ENCODE measurements at regions not wholly inside any gene's neighbourhood (a gene's known extent, or its start where the extent isn't known, plus 50 kb on each side); places are given as distances from the start of the nearest gene placed in this dataset.

DNA sequence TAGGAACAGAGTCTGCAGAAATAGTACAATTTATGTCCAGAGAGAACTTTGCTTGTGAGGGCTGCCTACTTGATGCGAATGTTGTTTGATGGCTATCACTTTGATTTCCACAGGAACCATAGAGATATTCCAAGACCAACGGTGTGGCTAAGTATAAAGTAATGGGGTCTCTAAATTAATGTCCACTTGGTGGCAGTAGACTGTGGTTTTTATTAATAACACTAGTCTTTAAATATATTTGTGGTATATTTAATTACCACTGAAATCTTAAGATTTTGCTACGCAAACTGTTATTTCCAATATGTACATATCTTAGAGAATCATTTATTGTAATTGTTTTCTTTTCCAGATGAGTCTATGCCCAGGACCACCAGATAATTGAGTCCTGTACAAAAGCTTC is 647.9 kb downstream of the PLA2G4A start:
- no peaks in the 10 kb centered on the region for H3K27me3 ChIP-seq
- H3K4me2 ChIP-seq = no peak overlapping the region
- TF ChIP-seq Cebpa-rat (IDR thresholded peaks at IDR 0.05) = no peak
- H3K36me3 ChIP-seq = no peaks in the 10 kb centered on the region
- no peak overlapping the region for H3K27ac ChIP-seq
- no peaks in the 10 kb centered on the region for H4K20me1 ChIP-seq
- H3K9me3 ChIP-seq = no peaks in the 10 kb centered on the region
- no peak overlapping the region for H3K4me3 ChIP-seq
- no peaks in the 10 kb centered on the region for H3K4me1 ChIP-seq
- H3K9ac ChIP-seq = no peak overlapping the region

DNA sequence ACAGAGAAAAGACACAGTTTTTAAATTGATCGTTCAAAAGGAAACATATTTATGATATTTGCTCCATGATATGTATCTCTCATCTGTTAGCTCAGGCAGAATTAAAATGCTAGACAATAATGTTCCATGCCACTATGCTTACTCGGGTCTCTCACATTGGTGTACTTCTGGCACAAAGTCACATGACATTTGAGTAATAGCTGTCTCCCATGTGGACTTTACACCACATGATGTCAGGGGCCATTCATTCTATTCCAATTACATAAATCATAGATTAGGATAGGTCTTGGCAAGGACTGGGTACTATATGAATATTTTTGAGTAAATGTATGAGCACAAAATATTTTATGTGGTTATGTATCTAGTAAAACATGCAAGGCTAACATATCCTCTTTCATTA is 648.4 kb downstream of the PLA2G4A start:
- Histone ChIP-seq H3K4me2 (no peak overlapping the region), H4K20me1 (no peaks in the 10 kb centered on the region), H3K9ac (no peak overlapping the region), H3K27ac (no peak overlapping the region), H3K4me3 (no peak overlapping the region), H3K9me3 (no peaks in the 10 kb centered on the region), H3K27me3 (no peaks in the 10 kb centered on the region), H3K4me1 (no peaks in the 10 kb centered on the region), H3K36me3 (no peaks in the 10 kb centered on the region)
- TF ChIP-seq Cebpa-rat (IDR thresholded peaks at IDR 0.05) = no peak

DNA sequence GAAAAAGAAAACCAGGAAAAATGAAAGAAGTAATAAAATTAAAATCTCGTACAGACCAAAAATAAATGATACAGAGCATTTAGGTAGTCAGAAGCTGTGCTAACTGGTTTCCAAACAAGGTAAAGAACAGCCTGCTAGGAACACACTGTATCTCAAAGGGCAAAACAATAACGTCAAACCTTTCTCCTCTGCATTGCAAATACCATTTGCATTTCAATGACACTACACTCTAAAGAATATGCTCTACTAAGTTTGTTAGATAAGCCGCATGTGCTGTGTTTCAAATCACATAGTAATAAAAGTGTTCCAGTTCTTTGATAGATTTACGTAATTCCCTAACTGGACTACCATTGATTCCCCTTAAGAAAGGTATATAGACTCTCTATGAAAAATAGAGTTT is 648.8 kb downstream of the PLA2G4A start:
- Histone ChIP-seq H3K4me3 (no peak overlapping the region), H3K9ac (no peak overlapping the region), H3K9me3 (no peaks in the 10 kb centered on the region), H3K27me3 (no peaks in the 10 kb centered on the region), H3K4me2 (no peak overlapping the region), H4K20me1 (no peaks in the 10 kb centered on the region), H3K27ac (no peak overlapping the region), H3K36me3 (no peaks in the 10 kb centered on the region), H3K4me1 (no peaks in the 10 kb centered on the region)
- no peak for TF ChIP-seq Cebpa-rat (IDR thresholded peaks at IDR 0.05)

DNA sequence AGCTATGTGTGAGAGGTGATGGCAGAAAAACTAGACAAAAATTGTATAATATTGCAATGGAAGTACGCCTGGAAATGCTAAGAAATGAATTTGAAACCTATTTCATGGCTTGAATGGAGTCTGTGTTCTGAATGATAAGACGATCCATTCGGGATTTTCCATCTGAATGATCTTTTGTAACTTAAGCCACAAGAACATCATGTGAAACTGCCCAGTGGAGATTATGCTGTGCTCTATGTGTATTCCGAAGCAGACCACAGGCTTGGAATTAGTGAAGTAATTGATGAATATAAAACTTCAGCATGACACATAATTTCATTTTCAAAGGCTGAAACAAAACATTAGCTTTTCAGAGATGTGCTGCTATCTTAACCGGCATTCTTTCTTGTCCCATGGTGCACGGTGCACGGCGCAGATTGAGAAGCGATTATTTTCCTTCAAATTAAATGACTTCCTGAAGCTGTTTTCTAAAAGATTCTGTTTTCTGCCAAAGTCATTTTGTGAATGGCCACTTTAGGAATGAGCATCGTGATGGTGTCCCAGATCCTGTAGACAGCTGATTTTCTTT is 652.9 kb downstream of the PLA2G4A start:
- Histone ChIP-seq H3K4me3 (no peak overlapping the region), H4K20me1 (no peaks in the 10 kb centered on the region), H3K27ac (no peak overlapping the region), H3K27me3 (no peaks in the 10 kb centered on the region), H3K9me3 (no peaks in the 10 kb centered on the region), H3K4me1 (no peaks in the 10 kb centered on the region), H3K9ac (no peak overlapping the region), H3K4me2 (no peak overlapping the region), H3K36me3 (no peaks in the 10 kb centered on the region)
- TF ChIP-seq Cebpa-rat (IDR thresholded peaks at IDR 0.05) = no peak

DNA sequence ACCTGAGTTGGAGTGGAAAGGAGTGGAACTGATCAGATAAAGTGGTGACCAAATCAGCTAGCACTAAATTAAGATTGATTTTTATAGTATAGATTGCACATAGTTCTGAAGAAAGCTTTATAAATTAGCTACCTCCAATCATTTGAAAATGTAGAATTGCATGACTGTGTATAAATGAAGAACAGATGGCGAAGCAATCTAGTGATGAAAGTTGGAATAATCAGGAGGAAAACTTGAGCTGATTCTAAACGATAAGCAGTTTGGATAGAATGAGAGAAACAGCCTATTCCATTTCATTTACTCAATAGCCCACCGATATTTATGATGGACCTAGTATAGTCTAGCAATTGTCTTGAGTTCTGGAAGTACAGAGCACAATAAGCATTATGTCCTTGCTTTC is 661.5 kb downstream of the PLA2G4A start:
- Histone ChIP-seq H3K4me2 (no peak overlapping the region), H3K27ac (no peak overlapping the region)
- TF ChIP-seq Cebpa-rat (IDR thresholded peaks at IDR 0.05) = no peak

DNA sequence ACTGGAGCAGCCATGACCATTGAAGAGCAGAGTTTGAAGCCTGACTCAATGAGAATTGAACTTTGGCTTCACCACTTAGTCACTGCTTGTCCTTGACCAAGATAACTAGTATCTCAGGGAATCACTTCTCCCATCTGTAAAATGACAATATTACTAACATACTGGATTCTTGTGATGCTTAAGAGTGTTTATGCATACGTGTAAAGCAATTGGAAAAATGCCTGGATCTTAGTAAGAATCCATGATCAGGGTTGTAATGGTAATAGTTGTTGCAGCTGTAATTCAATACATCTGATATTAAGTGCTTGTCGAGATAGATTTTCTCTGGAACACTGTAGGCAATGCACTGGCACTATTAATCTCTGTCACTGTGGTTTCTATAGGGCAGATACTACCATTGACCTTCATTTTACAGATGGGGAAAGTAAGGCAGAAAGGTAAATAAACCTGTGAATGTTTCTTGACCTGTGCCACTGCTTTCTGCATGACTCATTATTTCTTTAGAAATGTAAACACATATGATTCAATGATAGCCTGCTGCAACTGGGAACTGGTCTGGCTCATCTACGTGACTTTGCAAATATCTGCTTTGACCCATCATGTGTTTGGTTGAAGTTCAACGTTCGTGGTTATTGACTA is 662.5 kb downstream of the PLA2G4A start:
- H3K36me3 ChIP-seq = no peaks in the 10 kb centered on the region
- no peaks in the 10 kb centered on the region for H3K27me3 ChIP-seq
- no peaks in the 10 kb centered on the region for H3K4me1 ChIP-seq
- no peak overlapping the region for H3K4me3 ChIP-seq
- H3K4me2 ChIP-seq = no peak overlapping the region
- no peaks in the 10 kb centered on the region for H3K9me3 ChIP-seq
- H4K20me1 ChIP-seq = no peaks in the 10 kb centered on the region
- no peak overlapping the region for H3K9ac ChIP-seq
- TF ChIP-seq Cebpa-rat (IDR thresholded peaks at IDR 0.05) = no peak
- no peak overlapping the region for H3K27ac ChIP-seq

More for the DNA sequence above, 661.5 kb downstream of the PLA2G4A start:
- Histone ChIP-seq H3K4me1 (no peaks in the 10 kb centered on the region), H3K9me3 (no peaks in the 10 kb centered on the region), H4K20me1 (no peaks in the 10 kb centered on the region), H3K36me3 (no peaks in the 10 kb centered on the region), H3K4me3 (no peak overlapping the region), H3K9ac (no peak overlapping the region), H3K27me3 (no peaks in the 10 kb centered on the region)

DNA sequence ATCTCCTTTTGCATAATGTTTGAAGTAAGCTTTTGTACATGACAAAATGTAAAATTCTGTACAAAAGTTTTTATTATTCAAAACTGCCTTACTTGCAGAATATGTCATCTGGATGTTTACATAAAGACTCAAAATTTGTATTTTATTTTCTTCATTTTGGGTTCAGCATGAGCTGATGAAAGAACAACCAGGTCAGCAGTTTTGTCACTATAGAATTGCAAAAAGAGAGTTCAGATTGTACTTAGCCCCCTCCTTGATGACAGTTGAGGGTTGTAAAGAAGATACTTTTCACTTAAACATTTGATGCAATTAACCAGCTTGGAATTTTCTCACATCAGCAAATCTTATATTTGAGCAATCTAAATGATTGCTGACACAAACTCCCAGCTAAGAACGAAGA is 669.3 kb downstream of the PLA2G4A start:
- Histone ChIP-seq H3K9me3 (no peaks in the 10 kb centered on the region), H3K4me3 (no peak overlapping the region), H3K4me1 (no peaks in the 10 kb centered on the region), H3K27me3 (no peaks in the 10 kb centered on the region), H3K4me2 (no peak overlapping the region), H4K20me1 (no peaks in the 10 kb centered on the region), H3K27ac (no peak overlapping the region), H3K9ac (no peak overlapping the region), H3K36me3 (no peaks in the 10 kb centered on the region)
- no peak for TF ChIP-seq Cebpa-rat (IDR thresholded peaks at IDR 0.05)

DNA sequence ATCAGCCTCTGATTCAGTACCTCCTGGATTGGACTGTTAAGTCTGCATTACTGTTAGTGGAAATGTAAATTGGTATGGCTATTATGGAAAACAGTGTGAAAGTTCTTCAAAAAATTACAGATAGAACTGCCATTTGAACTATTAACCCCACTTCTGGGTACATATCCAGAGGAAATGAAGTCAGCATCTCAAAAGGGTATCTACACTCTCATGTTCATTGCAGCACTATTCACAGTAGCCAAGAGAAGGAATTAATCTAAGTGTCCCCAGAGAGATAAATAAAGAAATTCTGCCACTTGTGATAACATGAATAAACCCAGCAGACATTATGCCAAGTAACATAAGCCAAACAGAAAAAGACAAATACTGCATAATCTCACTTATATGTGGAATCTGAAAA is 676.0 kb downstream of the PLA2G4A start:
- H3K27me3 ChIP-seq = no peaks in the 10 kb centered on the region
- peaks cover 7% of the 10 kb centered on the region; the same call in 1 of the 2 replicates for H3K9me3 ChIP-seq
- no peak overlapping the region for H3K9ac ChIP-seq
- no peaks in the 10 kb centered on the region for H3K36me3 ChIP-seq
- no peaks in the 10 kb centered on the region for H4K20me1 ChIP-seq
- H3K27ac ChIP-seq = no peak overlapping the region
- no peak overlapping the region for H3K4me2 ChIP-seq
- no peak for TF ChIP-seq Cebpa-rat (IDR thresholded peaks at IDR 0.05)
- no peak overlapping the region for H3K4me3 ChIP-seq
- 0 out of 2 replicates have a peak, but pooled peaks cover 5% of the 10 kb centered on the region for H3K4me1 ChIP-seq

DNA sequence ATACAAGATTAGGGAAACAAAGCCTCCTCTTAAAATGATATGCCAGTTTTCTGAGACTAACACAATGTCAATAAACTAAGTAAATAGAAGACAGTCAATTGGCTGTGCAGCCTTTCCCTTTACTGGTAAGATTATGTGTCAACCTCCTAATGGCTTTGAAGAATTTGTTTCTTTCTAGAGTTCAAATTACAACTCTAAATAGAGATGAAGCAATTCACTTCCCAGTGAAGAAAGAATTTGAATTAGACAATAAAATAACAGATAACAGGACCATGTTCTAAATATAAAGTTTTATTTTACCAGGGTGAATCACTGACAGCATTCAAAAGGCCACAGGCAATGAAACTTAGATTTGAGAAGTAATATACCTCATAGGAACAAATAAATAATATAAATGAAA is 680.3 kb downstream of the PLA2G4A start:
- Histone ChIP-seq H3K9ac (no peak overlapping the region), H3K4me2 (no peak overlapping the region), H3K9me3 (peaks cover 7% of the 10 kb centered on the region; the same call in 1 of the 2 replicates), H4K20me1 (no peaks in the 10 kb centered on the region), H3K27me3 (no peaks in the 10 kb centered on the region), H3K4me3 (no peak overlapping the region), H3K36me3 (no peaks in the 10 kb centered on the region), H3K27ac (no peak overlapping the region), H3K4me1 (0 out of 2 replicates have a peak, but pooled peaks cover 5% of the 10 kb centered on the region)
- no peak for TF ChIP-seq Cebpa-rat (IDR thresholded peaks at IDR 0.05)

DNA sequence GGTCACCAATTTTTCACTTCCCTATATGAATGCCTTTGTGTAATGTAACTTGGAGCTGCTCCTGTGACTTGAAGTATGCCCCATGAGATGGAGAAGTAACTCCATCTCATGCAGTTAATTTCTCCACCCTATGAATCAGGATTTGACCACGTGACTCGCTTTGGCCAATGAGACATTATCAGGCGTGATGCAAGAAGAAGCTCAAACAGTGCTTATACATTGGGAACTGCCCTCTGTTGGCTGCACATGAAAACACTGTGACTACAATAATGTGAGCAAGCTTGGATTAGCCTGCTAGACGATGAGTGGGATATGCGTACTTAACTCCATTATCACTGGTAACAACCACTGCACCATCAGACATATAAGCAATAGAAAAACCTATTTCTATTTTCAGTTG is 684.4 kb downstream of the PLA2G4A start:
- Histone ChIP-seq H3K27ac (no peak overlapping the region), H3K4me2 (no peak overlapping the region), H3K9ac (no peak overlapping the region), H3K4me1 (no peaks in the 10 kb centered on the region), H4K20me1 (no peaks in the 10 kb centered on the region), H3K27me3 (no peaks in the 10 kb centered on the region), H3K36me3 (no peaks in the 10 kb centered on the region), H3K9me3 (no peaks in the 10 kb centered on the region), H3K4me3 (no peak overlapping the region)
- TF ChIP-seq Cebpa-rat (IDR thresholded peaks at IDR 0.05) = no peak

Measured in BLaER1 (cell line).